Caki2 (cell line): ENCODE measurements at regions not wholly inside any gene's neighbourhood (a gene's known extent, or its start where the extent isn't known, plus 50 kb on each side); places are given as distances from the start of the nearest gene placed in this dataset.
"Not testable (repeated sequence)": the region's sequence is repeated elsewhere in the genome, so short reads cannot be mapped to it uniquely, and the experiment has no call there.

Source experiments
- DNase-seq: peaks from one replicate; pipeline ENCODE4 v3.0.0-alpha.2; 2015; ENCODE audit warnings: low read depth
- in situ Hi-C: cut with HindIII; loops from 2 replicates; pipeline ENCODE4 v1.10.0; 2016; ENCODE audit warnings: low sequenced_read_pairs, low pct_unique_long_range_greater_than_20kb, mixed read lengths

DNA sequence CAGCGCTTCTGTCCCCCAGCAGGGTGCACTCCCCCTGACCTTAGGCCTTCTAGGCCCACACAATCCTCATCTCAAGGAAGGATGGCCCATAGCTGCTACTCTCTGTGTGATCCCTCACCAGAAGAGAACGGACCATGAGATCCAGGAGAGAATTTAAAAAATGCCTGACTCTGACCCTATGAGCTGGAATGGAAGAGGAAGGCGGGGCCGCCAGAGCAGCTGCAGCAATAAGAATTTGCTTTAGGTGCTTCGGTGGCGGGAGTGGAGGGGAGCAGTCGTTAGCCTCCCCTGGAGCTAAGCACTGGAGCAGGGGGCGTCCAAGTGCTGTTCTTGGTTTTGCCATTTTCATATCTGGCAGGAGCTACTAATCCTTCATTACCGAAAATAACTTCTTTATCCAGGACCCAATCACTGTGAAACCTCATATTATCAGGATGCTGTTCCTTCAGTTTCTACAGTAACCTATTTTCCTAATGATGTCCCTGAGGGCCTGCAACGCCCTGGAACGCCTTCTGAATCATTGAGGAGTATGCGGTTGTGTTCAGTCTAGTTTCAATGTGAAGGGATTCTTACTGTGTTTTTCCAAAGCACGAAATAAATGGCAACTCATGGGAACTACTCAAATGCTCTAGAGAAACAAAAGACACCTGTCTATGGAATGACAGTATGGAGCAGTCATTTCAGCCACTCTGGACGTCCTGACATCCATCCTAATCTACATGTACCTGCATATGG, 105.1 kb upstream of the SIX2 start:
- in situ Hi-C loops = no loop called here

DNA sequence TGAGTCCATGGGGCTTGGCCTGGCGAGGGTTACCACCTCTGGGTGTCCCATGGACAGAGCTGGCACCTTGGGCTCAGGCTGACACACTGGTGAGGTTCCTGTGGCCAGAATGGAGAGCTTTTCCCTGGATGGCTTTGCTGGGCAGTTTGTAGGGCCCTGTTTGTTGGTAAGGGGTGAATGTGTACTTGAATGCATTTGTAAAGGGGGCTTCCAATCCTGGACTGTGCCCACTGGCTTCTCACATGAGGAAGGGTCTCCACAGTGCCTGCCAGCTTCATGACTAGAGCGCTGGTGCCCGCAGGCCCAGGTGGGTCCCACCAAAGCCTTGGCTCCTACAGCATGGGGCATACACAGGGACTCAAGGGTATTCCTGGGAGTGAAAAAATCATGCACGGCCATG, 103.5 kb upstream of the SIX2 start:
- in situ Hi-C loops = no loop called here
- DNase-seq = no peak

More for the DNA sequence above, 105.1 kb upstream of the SIX2 start:
- no peak for DNase-seq

DNA sequence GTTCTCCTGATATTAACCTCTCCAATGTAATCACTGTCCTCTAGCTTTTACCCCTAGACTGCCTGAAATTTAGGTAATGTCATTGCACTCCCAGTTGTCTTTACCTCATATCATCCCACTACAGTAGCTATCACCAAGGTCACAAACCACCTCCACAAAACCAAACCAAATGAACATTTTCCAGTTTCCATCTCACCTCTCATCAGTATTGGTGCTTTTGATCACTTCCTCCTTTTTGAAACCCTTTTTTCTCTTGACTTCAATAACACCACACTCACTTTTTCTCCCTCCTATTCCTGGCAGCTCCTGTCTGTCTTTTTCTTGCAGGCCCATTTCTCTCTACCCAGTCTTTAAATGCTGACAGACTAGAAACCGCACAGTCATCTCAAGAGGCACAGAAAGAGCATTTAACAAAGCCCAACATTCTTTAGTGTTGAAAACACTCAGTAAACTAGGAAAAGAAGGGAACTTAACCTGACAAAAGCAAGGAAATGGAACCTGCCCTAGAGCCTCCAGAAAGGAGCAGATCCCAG, 95.9 kb upstream of the SIX2 start:
- in situ Hi-C loops = no loop called here

DNA sequence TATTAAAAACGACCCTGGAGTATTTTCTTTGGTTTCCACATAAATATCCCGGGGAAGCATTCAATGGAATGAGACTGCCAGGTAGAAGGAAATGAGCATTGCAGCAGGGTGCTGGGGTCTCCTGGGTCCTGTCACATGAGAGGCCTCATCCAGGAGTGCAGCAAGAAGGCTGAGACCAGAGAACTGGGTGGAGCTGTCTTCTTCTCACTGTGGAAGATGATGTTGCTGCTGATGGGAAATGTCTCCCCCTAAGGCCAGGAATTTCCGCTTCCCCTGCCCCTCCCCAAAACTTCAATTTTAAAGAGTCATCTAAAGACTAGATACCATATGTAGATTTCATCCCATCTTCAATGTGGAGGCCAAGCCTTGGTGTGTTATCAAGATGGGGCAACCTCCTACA, 95.2 kb upstream of the SIX2 start:
- DNase-seq = no peak
- in situ Hi-C loops = no loop called here

More for the DNA sequence above, 95.9 kb upstream of the SIX2 start:
- no peak for DNase-seq

DNA sequence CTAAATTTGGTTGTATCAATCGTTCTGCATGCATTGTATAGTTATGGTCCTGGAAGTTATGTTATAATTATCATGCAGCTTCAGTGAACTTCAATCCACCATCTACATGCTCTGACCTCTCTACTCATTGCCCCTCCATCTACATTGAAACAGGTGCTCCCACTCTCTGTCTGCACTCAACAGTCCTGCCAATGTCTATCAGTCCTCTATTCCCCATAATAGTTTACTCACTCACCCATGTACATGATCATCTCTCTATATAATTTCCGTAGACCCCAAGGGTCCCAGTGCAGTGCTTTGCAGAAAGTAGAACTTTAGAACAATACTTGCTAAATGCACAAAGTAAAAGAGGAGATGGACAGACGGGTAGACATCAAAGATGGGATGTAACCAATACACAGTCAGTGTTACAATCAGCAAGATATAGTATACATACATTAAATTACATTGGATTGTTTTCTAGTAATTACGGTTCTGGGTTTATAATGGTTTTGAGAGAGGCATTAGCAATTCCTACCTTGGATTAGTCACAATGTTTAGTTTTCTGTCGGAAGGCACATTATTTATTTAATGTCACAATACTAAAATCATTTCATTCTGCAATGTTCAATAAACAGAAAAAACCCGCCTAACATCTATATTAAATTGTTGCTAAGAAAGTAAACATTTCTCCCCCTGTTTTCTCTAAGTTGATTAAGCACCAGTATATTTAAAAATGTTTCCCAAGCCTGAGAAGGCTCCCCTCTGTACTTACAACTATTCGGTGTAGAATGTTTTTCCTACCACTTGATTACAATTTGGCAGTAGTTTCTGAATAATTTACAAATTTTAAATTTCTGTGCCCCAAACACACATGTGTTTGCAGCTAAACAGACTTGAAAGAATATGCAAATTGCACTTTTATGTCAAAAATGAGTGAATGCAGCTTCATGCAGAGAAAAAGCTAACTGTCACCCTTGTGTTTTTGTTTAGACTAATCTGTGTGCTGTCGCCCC, 94.4 kb upstream of the SIX2 start:
- in situ Hi-C loops = no loop called here
- DNase-seq = no peak

DNA sequence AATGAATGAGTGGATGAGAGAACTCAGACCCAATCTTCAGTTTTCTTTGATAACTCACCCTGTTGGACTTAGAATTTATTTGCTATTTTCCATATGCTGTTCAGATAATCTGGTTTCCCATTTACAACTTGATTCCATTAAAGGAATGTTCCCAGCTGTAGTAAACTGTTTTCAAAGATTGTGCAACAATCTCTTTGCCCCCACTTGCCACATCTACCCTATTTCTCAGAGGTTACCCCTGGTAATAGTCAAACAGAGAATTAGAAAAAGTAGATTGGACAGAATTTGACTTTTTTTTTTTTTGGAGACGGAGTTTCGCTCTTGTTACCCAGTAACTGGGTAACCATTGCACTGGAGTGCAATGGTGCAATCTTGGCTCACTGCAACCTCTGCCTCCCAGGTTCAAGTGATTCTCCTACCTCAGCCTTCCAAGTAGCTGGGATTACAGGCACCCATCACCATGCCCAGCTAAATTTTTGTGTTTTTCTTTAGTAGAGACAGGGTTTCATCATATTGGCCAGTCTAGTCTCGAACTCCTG, 93.4 kb upstream of the SIX2 start:
- no peak for DNase-seq
- in situ Hi-C loops = no loop called here

DNA sequence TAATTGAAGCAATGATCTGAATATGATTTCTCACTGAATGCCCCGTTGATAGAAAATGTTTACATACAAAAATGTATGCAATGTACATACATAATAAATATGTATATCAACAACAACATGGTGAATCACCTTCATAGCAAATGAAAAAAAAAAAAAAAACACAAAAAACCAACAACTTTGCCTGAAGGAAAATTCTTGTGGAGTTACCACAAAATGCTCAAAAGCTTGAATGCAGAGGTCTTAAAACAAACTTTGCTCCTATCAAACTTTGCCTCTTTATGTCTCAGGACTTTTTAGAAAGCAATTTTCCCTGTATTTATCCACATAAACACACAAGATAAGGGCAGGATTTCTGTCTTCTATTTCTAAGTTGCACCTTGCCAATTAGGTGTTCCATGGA, 92.9 kb upstream of the SIX2 start:
- DNase-seq = no peak
- in situ Hi-C loops = no loop called here

DNA sequence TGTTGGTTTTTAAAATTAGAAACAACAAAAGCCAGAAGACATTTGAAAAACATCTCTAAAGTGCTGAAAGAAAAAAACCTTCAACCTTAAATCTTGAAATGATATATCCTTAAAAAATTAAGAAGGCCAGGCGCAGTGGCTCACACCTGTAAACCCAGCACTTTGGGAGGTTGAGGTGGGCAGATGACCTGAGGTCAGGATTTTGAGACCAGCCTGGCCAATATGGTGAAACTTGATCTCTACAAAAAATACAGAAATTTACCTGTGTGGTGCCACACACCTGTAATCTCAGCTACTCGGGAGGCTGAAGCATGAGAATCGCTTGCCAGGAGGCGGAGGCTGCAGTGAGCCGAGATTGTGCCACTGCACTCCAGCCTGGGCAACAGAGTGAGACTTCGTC, 87.7 kb upstream of the SIX2 start:
- in situ Hi-C loops = no loop called here
- no peak for DNase-seq

DNA sequence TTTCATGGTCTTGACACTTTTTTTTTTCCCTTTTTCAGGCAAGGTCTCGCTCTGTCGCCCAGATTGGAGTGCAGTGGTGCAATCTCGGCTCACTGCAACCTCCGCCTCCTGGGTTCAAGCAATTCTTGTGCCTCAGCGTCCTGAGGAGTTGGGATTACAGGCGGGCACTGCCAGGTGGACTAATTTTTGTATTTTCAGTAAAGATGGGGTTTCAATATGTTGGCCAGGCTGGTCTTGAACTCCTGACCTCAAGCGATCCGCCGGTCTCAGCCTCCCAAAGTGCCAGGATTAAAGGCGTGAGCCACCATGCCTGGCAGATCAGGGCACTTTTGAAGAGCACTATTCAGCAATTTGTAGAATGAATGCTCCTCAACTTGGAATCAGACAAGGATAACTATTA, 86.8 kb upstream of the SIX2 start:
- DNase-seq, in situ Hi-C loops: not testable (repeated sequence)

DNA sequence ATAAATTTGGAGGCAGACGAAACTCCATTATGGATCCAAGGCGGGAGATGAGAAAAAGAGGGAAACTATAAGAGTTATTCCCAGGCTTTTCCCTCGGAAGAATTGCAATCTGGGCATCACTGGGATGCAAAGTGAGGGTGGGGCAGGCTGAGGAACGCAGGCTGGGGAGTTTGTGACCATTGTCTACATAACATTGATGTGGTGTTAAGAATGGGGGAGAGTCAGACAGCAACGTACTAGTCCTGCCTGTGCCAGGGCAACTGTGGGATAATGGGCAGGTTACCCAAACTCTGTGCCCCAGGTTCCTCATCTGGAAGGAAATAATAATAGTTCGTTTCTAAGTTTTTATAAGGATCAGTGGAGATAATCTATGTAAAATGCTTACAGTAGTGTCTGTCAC, 84.4 kb upstream of the SIX2 start:
- in situ Hi-C loops = no loop called here
- no peak for DNase-seq

DNA sequence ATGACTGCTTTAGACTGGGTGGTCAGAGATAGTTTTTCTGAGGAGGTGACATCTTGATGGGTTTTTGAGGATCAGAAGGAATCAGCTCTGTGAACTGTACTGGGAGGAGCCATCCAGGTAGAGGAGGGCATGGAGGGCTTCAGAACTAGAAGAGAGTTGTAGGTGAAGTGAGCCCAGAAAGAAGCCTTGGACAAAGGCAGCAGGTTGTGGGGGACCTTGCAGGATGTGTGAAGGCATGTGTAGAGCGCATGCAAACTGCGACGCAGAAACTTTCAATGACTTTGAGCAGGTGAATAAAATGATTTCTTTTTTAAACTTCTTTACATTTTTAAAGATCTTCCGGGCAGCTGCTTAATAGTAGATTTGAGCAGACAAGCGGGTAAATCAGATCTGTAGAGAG, 83.9 kb upstream of the SIX2 start:
- in situ Hi-C loops = no loop called here

DNA sequence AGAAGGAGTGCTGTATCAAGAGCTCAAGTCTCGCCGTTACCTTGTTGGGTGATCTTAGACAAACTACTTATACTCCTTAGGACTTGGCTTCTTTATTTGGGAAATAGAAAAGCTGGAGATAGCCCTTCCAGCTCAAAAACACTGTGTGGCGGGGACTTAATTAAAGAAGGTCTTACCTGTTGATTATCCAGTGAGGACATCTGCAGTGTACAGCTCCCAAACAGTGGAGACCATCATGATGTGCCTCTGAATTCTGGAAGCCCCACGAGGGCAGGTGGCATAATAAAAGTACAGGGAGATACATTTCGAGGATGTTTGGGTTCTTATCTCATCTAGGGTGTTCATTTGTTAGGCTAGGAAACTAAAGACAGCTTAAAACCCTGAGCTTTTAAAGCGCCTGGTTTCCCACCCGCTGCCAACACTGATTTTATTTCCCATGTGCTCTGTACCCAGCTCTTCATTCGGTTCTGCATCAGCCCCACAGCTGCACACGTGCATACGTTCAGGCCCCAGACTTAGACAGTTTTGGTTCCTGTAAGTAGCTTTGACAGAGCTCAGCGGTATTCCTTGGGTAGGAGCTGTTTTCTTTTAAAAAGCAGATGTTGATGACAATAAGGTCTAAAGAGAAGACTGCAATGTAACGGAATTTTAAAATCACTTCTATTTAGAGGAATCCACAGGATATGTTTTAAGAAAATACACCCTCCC, 80.5 kb upstream of the SIX2 start:
- in situ Hi-C loops = no loop called here
- no peak for DNase-seq

More for the DNA sequence above, 83.9 kb upstream of the SIX2 start:
- no peak for DNase-seq

DNA sequence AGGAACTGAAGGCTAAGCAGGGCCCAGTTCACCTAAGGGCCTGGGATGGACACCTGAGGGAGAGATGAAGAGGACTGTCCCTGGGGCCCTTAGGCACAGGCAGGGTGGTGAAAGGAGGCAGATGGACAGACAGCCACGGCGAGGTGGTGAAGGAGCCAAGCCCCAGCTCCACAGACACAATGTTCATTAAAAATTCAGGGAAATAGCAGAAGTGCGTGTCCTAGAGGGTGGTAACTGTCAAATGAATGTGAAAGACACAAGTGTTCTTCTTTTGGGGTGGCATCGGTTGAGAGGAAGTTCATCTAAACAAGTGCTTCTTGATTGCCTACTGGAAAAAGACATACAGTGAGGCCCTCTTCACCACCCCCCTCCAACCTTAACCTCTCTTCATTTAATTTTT, 76.2 kb upstream of the SIX2 start:
- no peak for DNase-seq
- in situ Hi-C loops = no loop called here

DNA sequence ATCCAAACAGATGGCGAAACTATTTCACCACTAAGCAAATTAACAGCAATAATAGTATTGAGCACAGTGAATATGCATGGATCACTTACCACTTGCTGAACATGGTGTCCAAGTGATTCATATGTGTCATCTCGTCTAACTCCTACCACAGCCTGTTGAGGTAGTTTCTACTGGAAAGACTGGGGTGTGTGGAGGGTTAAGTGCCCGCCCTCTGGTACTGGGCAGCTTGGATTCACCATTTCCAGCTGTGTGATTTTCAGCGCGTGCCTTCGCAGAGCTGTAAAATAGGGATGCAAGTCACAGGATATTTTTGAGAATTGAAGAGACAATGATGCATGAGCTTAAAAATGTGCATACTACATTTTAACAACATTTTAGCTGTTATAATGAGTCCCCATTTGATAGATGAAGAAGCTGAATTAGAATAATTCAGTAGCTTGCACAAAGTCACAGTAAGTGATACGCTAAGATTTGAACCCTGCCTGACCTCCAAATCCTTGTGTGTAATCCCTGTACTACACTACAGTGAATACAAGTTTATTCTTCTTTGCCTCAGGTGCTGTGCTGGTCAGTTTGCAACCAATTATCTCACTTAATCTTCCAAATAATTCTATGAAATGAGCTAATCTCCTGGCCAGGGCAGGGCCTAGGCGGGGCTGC, 75.2 kb upstream of the SIX2 start:
- in situ Hi-C loops = no loop called here
- DNase-seq = no peak

DNA sequence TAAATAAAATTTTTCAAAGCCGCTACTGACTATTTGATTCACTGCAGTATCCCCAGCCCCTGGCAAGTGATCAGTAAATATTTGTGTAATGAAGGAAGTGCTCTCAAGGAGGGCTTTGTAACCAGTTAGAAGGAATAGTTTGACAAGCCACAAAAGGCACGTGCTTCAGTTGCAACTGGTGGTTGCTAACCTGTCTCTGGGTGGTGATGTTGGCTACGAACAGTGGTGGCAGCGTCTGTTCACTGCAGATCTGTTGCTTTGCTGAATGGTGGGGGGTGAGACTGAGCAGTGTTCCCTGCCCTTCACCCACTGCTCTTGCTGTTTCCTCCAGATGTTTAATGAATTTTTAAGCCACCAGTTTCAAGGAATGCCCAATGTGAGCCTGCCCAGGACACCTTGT, 73.9 kb upstream of the SIX2 start:
- DNase-seq = no peak
- in situ Hi-C loops = no loop called here

DNA sequence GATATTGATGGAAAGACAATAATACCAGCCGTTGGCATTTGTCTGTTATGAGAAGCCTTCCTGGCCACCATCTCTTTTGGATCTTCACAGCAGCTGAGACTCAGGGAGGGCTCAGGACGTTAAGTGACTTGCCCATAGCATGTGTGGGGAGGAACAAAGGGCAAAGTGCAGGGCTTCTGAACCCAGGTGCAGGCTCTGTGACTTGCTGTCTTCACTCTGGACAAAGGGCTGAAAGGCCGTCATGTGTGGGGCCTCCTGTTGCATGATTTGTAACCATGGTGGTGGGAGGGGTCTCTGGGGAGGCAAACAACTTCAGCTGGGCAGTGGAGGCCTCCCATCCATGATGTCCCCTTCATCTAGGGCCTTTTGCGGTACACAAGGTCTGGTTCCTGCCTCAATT, 65.5 kb upstream of the SIX2 start:
- in situ Hi-C loops = no loop called here
- no peak for DNase-seq

DNA sequence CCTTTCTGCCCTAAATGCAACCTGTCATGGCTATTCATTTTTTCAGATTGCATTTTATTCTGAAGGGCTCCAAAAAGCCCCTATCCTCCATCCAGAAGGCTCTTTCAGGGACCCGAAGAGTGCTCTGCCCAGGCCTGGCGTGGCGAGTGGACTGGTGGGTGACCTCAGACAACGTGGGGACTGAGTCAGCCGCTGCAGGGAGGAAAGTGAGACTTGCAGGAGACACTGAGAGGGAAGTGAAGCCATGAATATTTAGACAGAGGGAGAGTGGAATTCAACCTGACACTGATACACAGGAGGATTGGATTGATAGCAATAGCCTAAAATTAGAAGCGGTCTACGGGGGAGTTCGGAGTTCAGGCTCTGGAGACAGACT, 63.6 kb upstream of the SIX2 start:
- no peak for DNase-seq
- in situ Hi-C loops = no loop called here
